ENCODE measurements at regions not wholly inside any gene's neighbourhood (a gene's known extent, or its start where the extent isn't known, plus 50 kb on each side); places are given as distances from the start of the nearest gene placed in this dataset.
A peak's percentile ranks its signal among the peaks of the same experiment; 100 is the strongest.

- H3K4me3 ChIP-seq (ENCODE audit: low read depth, low read length): no peak overlapping the region
- TF ChIP-seq CTCF (conservative IDR thresholded peaks at IDR 0.05; ENCODE audit: low read depth, low read length): no peak
- no peak for DNase-seq (ENCODE audit: low read depth)
Measured at GRCh38 chr6:87950614-87951013, 97.0 kb upstream of the SPACA1 start.

- no peak for TF ChIP-seq CTCF (conservative IDR thresholded peaks at IDR 0.05; ENCODE audit: low read depth, low read length)
- DNase-seq (ENCODE audit: low read depth): no peak
- no peak overlapping the region for H3K4me3 ChIP-seq (ENCODE audit: low read depth, low read length)
Measured at GRCh38 chr6:87949194-87949593, 98.4 kb upstream of the SPACA1 start.

GRCh38 chr6:87946669-87947068 is 101.0 kb upstream of the SPACA1 start:
- no peak for TF ChIP-seq CTCF (conservative IDR thresholded peaks at IDR 0.05; ENCODE audit: low read depth, low read length)
- DNase-seq (ENCODE audit: low read depth): no peak
- H3K4me3 ChIP-seq (ENCODE audit: low read depth, low read length): no peak overlapping the region

- TF ChIP-seq CTCF (conservative IDR thresholded peaks at IDR 0.05; ENCODE audit: low read depth, low read length): no peak
- no peak overlapping the region for H3K4me3 ChIP-seq (ENCODE audit: low read depth, low read length)
- no peak for DNase-seq (ENCODE audit: low read depth)
Measured at GRCh38 chr6:87945966-87946365, 101.7 kb upstream of the SPACA1 start.

GRCh38 chr6:87945181-87945580 is 102.5 kb upstream of the SPACA1 start:
- no peak overlapping the region for H3K4me3 ChIP-seq (ENCODE audit: low read depth, low read length)
- no peak for TF ChIP-seq CTCF (conservative IDR thresholded peaks at IDR 0.05; ENCODE audit: low read depth, low read length)
- DNase-seq (ENCODE audit: low read depth): no peak

GRCh38 chr6:87944541-87944954 is 103.1 kb upstream of the SPACA1 start:
- no peak overlapping the region for H3K4me3 ChIP-seq (ENCODE audit: low read depth, low read length)
- peak; percentile 32 for DNase-seq (ENCODE audit: low read depth)
- TF ChIP-seq CTCF (conservative IDR thresholded peaks at IDR 0.05; ENCODE audit: low read depth, low read length): peak; percentile 20

GRCh38 chr6:87943191-87943590 is 104.5 kb upstream of the SPACA1 start:
- no peak overlapping the region for H3K4me3 ChIP-seq (ENCODE audit: low read depth, low read length)
- TF ChIP-seq CTCF (conservative IDR thresholded peaks at IDR 0.05; ENCODE audit: low read depth, low read length): no peak
- DNase-seq (ENCODE audit: low read depth): no peak
